SU-DHL-6 (cell line): ENCODE measurements at regions not wholly inside any gene's neighbourhood (a gene's known extent, or its start where the extent isn't known, plus 50 kb on each side); places are given as distances from the start of the nearest gene placed in this dataset.

ENCODE experiments used
- CTCF ChIP-seq: fragments of 200-600 bp; sonication (generic); IDR thresholded peaks from one replicate; pipeline ENCODE4 v1.5.1; 2017; ENCODE audit warnings: antibody characterized with exemption, mild to moderate bottlenecking, low read length, moderate library complexity; ENCODE audit not compliant: insufficient read depth, poor library complexity, severe bottlenecking
- EZH2phosphoT487 ChIP-seq: fragments of 200-600 bp; sonication (generic), shearing (Covaris generic); conservative IDR thresholded peaks from 2 replicates; pipeline ENCODE4 v1.6.1; 2018; ENCODE audit warnings: mild to moderate bottlenecking, antibody characterized with exemption, low read length, moderate library complexity, mixed read lengths

DNA sequence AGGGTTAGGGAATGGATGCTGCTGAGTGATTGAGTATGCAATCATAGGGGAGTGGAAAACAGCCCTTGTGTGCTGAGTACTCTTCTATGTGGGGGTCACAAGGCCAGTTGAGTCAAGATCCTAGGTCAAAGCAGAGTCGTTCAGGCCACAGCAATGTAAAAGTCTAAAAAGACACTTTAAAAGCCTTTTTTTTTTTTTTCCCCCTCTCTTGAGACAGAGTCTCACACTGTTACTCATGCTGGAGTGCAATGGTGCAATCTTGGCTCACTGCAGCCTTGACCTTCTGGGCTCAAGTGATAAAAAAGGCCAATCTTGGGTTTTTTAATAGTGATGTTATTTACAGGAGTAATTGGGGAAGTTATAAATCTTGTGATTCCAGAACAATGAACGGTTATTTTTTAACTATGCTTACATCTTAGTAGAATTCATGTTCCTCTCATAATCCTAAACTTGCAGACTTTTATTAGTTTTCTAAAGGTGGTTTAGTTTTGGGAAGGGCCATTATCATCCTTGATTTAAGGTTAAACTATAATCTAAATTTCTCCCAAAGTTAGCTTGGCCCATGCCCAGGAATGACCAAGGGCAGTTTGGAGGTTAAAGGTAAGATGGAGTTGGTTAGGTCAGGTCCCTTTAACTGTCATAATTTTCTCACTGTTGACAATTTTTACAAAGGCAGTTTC is 82.2 kb upstream of the BMP2K start:
- TF ChIP-seq CTCF (no peak), EZH2phosphoT487 (no peak)
